Stomach smooth muscle (tissue), 2 donors: ENCODE measurements at regions not wholly inside any gene's neighbourhood (a gene's known extent, or its start where the extent isn't known, plus 50 kb on each side); places are given as distances from the start of the nearest gene placed in this dataset.

Source experiments
- H3K27ac ChIP-seq: one replicate; pipeline ENCODE4 v1.7.0; 2013; ENCODE audit warnings: mild to moderate bottlenecking, low read length, inconsistent platforms
- H3K27me3 ChIP-seq, 2 donors: one replicate each; pipeline ENCODE4 v1.7.0; 2013; ENCODE audit warnings: low read length in 2 of 2; ENCODE audit not compliant: insufficient read depth in 2 of 2, control insufficient read depth in 1 of 2
- H3K36me3 ChIP-seq, 2 donors: one replicate each; pipeline ENCODE4 v1.7.0; 2013; ENCODE audit warnings: low read length in 2 of 2; ENCODE audit not compliant: control insufficient read depth in 2 of 2, insufficient read depth in 2 of 2
- H3K4me1 ChIP-seq: one replicate; pipeline ENCODE4 v1.7.0; 2013; ENCODE audit warnings: low read length; ENCODE audit not compliant: control insufficient read depth, insufficient read depth
- H3K4me3 ChIP-seq, 2 donors: one replicate each; pipeline ENCODE4 v1.7.0; 2013; ENCODE audit warnings: low read length in 2 of 2
- H3K9ac ChIP-seq, 2 donors: one replicate each; pipeline ENCODE4 v1.7.0; 2013; ENCODE audit warnings: low read length in 2 of 2, mild to moderate bottlenecking in 1 of 2
- H3K9me3 ChIP-seq, 2 donors: one replicate each; pipeline ENCODE4 v1.7.0; 2013; ENCODE audit warnings: low read length in 2 of 2; ENCODE audit not compliant: control insufficient read depth in 2 of 2
- donor health status: healthy.
- donor health status: Pancreatic carcinoma.

DNA sequence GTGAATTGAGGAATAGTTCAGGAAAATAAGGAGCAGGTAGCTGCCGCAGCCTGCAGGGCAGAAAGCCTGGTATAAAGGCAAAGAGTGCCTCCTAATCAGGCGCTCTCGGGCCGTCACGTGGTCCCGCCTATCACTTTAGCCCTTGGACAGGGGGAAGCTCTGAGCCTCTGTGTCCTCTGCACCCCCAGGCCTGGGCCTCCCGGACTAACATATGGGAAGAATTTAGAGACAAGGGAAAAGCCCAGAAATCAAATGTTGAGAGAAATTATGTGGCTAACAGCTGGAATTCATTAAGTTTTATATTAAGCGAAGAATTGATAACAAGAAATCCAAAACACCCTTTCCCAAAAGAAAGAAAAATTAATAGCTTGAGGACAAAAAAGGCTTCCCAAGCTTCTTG lies 417.7 kb downstream of the ATP23 start:
- Histone ChIP-seq H3K27ac (no peak overlapping the region), H3K9ac (no peak overlapping the region), H3K4me3 (no peak overlapping the region), H3K36me3 (no peaks in the 10 kb centered on the region), H3K9me3 (no peaks in the 10 kb centered on the region), H3K4me1 (no peaks in the 10 kb centered on the region), H3K27me3 (no peaks in the 10 kb centered on the region)

DNA sequence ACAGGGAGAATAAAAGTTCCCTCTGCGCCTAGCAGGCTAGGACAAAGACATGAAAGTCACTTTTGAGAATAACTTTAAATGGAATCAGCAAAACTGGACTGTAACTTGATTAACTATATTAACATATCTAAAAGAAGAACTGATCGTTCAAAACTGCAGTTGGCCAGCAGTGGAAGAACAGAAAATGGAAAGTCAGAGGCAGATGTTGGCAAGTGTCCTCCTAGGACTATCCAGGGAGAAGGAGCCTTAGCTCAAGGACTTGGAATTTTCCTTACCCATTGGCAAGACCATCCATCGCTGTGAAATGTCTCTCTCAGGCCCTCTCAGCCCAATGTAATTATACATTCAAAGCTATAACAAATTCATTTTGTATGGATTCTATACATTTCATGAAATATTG lies 419.7 kb downstream of the ATP23 start:
- Histone ChIP-seq H3K27ac (no peak overlapping the region), H3K4me1 (no peaks in the 10 kb centered on the region), H3K27me3 (no peaks in the 10 kb centered on the region), H3K4me3 (no peak overlapping the region), H3K9me3 (no peaks in the 10 kb centered on the region), H3K9ac (no peak overlapping the region), H3K36me3 (no peaks in the 10 kb centered on the region)

DNA sequence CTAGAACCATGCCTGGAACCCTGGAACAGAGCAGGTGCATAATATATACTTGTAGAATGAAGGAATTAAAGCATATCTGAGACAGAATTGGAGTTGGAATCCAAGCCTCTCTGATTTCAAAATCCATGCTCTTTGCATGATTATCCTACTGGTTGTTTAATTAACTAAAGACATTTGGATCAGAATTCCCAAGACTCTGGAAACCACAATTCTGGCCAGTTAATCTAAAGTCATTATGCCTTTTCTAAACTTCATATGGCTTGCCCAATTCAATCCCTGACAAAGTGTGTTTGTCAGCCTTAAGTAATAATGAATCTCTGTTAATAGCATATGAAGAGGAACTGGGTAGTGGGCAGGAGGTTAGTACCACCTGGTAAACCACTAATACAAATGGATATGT lies 422.6 kb downstream of the ATP23 start:
- H3K36me3 ChIP-seq = no peaks in the 10 kb centered on the region
- H3K9ac ChIP-seq = no peak overlapping the region
- H3K9me3 ChIP-seq = no peaks in the 10 kb centered on the region
- H3K4me3 ChIP-seq = no peak overlapping the region
- H3K27me3 ChIP-seq = no peaks in the 10 kb centered on the region
- H3K27ac ChIP-seq = no peak overlapping the region
- H3K4me1 ChIP-seq = no peaks in the 10 kb centered on the region

DNA sequence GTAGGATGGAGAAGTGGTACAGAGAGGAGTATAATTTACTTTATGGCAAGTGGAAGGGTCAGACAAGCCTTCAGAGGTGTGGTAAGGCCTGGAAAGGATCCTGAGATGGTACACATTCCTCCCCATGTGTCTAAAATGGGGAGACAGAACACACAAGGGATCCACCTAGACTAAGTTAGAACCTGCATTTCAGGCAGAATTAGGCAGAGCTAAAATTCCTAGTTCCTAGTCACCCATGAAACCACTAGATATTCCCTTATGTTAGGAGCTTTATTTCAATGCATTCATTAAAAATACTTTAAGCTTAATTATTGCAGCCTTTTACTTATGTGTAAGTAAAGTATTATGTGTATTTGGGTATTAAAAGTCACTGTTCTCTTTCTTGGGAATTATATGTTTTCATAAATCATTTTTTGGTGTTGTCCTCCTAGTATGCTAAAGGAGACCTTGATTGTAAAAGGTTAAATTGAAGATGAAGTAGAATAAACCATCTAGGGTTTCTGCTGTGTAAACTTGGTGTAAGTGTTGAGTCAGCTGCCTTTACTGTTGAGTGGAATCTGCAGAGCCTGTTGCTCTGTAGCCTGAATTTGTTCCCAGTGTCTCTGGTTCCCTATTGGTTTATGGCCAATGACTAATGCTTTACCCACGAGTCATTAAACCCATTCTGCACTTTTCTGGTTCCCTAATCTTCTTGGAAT lies 423.2 kb downstream of the ATP23 start:
- Histone ChIP-seq H3K9me3 (no peaks in the 10 kb centered on the region), H3K4me1 (no peaks in the 10 kb centered on the region), H3K9ac (no peak overlapping the region), H3K36me3 (no peaks in the 10 kb centered on the region), H3K27me3 (no peaks in the 10 kb centered on the region), H3K4me3 (no peak overlapping the region), H3K27ac (no peak overlapping the region)

DNA sequence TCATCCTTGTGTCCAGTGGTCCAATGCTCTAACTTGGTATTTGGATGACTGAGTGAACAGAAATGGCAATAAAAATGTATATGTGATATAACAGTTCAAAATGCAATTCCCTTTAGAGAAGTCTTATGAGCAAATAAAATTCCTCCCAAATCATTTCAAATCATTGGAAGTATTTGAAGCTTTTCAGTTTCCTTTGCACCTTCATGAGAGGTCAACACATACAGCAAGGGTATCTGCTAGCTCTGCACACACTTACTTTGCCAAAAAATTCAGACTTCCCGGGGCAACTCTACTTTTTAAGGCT lies 423.7 kb downstream of the ATP23 start:
- Histone ChIP-seq H3K9ac (no peak overlapping the region), H3K4me1 (no peaks in the 10 kb centered on the region), H3K27me3 (no peaks in the 10 kb centered on the region), H3K9me3 (no peaks in the 10 kb centered on the region), H3K27ac (no peak overlapping the region), H3K4me3 (no peak overlapping the region), H3K36me3 (no peaks in the 10 kb centered on the region)

DNA sequence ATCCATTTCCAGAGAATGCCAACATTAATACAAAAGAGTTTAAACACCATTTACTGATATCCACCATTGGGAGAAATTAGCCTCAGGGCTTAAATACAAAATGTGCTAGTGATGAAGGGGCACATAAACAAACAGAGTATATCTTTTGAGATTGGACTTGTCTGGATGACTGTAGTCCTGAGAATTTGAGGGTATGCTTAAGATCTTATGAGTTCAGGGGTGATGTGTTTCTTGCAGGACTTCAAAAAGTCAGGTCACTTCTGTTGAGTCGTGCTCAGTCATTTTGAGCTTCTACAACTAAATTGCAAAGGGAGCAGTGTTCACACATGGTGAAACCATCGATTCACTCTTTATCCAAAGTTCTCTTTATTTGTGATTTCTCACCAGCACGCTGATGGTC lies 425.7 kb downstream of the ATP23 start:
- H3K9ac ChIP-seq = no peak overlapping the region
- H3K9me3 ChIP-seq = peaks cover 2 to 6% of the 10 kb centered on the region in 2 donors
- no peak overlapping the region for H3K4me3 ChIP-seq
- no peaks in the 10 kb centered on the region for H3K4me1 ChIP-seq
- no peaks in the 10 kb centered on the region for H3K27me3 ChIP-seq
- no peak overlapping the region for H3K27ac ChIP-seq
- no peaks in the 10 kb centered on the region for H3K36me3 ChIP-seq

DNA sequence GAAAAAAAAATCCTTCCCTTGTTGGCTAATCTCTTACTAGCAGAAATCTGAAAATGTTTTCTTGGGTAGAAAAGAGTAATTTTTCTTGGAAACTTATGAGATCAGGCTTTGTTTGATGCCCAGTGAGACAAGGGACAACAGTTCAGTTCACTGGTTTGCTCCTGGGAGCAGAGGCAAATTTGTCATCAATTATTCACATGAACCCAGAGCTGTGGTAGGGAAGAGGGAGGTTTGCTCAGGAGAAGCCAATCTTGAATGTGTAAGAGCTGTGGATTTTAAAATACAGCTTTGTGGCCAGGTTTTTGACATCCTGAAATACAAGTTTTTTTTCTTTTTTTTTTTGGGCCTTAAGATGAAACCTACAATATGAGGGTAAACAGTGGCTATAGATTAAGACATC lies 426.6 kb downstream of the ATP23 start:
- H3K4me3 ChIP-seq = no peak overlapping the region
- H3K9me3 ChIP-seq = peaks cover 2 to 6% of the 10 kb centered on the region in 2 donors
- H3K27me3 ChIP-seq = no peaks in the 10 kb centered on the region
- H3K9ac ChIP-seq = no peak overlapping the region
- H3K27ac ChIP-seq = no peak overlapping the region
- H3K36me3 ChIP-seq = no peaks in the 10 kb centered on the region
- H3K4me1 ChIP-seq = no peaks in the 10 kb centered on the region

DNA sequence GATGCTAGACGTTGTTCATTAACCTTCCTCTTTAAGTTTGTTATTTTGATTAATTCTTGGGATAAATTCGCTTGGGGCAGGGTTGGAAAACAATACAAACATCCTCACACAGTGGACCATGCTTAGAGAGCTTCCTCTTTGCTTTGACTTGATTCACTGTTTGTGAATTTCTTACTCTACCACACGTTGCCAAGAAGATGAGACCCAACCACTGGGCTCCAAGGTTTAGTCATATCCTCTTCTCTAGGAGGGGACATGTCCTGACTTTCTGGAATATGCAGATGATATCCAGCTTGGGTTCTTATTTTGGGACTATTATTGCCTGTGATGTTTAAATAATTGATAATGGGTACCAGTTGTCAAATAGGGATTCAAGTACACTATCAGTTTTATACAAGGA lies 428.2 kb downstream of the ATP23 start:
- Histone ChIP-seq H3K36me3 (no peaks in the 10 kb centered on the region), H3K4me3 (no peak overlapping the region), H3K9me3 (peaks cover 2 to 6% of the 10 kb centered on the region in 2 donors), H3K27me3 (no peaks in the 10 kb centered on the region), H3K4me1 (no peaks in the 10 kb centered on the region), H3K9ac (no peak overlapping the region), H3K27ac (no peak overlapping the region)

DNA sequence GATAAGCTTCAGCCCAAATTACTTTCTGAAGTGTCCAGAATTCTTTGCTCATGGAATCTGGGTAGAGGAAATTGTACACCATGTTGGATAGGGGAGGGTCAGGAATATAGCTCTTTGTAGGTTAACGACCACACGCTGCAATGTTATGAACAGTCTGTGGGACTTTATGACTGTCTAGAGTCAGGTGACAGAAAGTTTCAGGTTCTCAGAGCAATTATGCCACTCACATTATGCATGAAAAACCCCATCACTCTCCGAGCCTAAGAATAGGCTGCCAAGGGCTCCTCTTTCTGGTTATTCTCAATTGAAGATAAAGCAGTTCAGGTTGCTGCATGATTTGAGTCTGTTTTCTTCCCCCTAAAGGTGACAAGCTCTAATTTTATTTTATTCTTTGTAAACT lies 430.9 kb downstream of the ATP23 start:
- Histone ChIP-seq H3K4me3 (no peak overlapping the region), H3K27me3 (no peaks in the 10 kb centered on the region), H3K9me3 (peaks cover 4 to 6% of the 10 kb centered on the region in 2 donors)

DNA sequence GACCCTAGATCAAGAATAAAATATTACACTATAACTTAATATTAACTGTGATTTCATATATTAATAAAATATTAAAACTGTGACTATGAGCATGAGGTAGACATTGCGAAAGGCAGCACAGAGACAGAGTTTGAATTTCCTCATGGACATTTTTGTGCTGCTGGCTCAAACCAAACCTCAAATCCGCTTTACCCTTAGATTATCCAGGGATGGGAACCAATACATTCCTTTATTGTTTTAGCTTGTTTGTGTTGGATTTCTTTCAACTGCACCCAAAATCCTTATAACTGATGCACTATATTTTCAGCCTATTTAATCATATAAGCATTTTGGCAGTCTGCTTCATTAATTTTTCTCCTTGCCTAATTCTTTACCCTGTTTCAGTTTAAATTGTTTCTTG lies 436.7 kb downstream of the ATP23 start:
- Histone ChIP-seq H3K27ac (no peak overlapping the region), H3K4me3 (no peak overlapping the region), H3K9ac (no peak overlapping the region), H3K36me3 (no peaks in the 10 kb centered on the region), H3K9me3 (peaks cover 0 to 2% of the 10 kb centered on the region in 2 donors), H3K4me1 (no peaks in the 10 kb centered on the region), H3K27me3 (no peaks in the 10 kb centered on the region)

More for the DNA sequence above, 430.9 kb downstream of the ATP23 start:
- H3K9ac ChIP-seq = no peak overlapping the region
- H3K36me3 ChIP-seq = no peaks in the 10 kb centered on the region
- H3K27ac ChIP-seq = no peak overlapping the region
- no peaks in the 10 kb centered on the region for H3K4me1 ChIP-seq

DNA sequence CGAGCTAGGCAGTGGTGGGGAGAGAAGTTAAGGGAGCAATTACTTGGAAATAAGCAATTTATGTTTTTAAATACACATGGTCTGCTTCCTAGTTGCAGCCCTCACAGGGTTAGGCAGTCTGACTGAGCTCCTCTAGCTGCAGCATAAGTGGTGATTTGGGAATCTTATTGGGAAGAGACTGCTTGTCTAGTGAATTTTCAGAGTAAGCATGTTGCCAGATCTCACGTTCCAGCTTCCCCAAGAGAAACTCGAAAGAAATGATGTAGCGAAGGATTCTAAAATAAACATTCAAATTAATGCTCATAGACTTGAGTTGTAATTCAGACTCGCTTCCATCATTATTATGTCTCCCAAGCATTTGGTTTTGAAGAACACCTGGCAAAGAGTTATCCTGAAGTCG lies 440.2 kb downstream of the ATP23 start:
- Histone ChIP-seq H3K4me1 (no peaks in the 10 kb centered on the region), H3K27ac (no peak overlapping the region), H3K9me3 (no peaks in the 10 kb centered on the region), H3K36me3 (no peaks in the 10 kb centered on the region), H3K4me3 (no peak overlapping the region), H3K27me3 (no peaks in the 10 kb centered on the region), H3K9ac (no peak overlapping the region)
